HepG2 (cell line): ENCODE measurements at regions not wholly inside any gene's neighbourhood (a gene's known extent, or its start where the extent isn't known, plus 50 kb on each side); places are given as distances from the start of the nearest gene placed in this dataset.

Source experiments
- ATAC-seq: fragments of 200-7000 bp; cut with Tn5 transposase; 3 replicates; pipeline ENCODE4 v1.9.1; 2020; ENCODE audit warnings: mild to moderate bottlenecking, moderate library complexity
- BruUV-seq: library from RNA; stranded (reverse); fragments of 400-500 nt; replicated peaks from 2 replicates; lab custom pipeline; 2021; lab: Mats Ljungman, UMichigan
- CTCF ChIA-PET: fragments of 300-600 bp; formaldehyde crosslinking; extraction: SDS; loops from one replicate; lab custom pipeline; 2021; ENCODE audit warnings: low total read pairs, inconsistent platforms, low intra/inter-chr PET ratio; lab: Yijun Ruan, JAX
- POLR2A ChIA-PET: fragments of 350-600 bp; sonication (Branson Sonifier 250); formaldehyde crosslinking; loops from one replicate; lab custom pipeline; 2020; ENCODE audit warnings: antibody characterized with exemption, inconsistent platforms; lab: Yijun Ruan, JAX
- DNase-seq: peaks from one replicate; pipeline ENCODE4 v3.0.0-alpha.2; 2015; ENCODE audit warnings: low spot score
- FAIRE-seq: peaks from 3 replicates; lab custom pipeline; 2011; peaks lifted over from hg19 to GRCh38; lab: Jason Lieb, UNC
- H2AFZ ChIP-seq: one replicate; pipeline ENCODE4 v1.6.1; 2011; ENCODE audit warnings: low read length, inconsistent platforms
- H3K27ac ChIP-seq: fragments of 300-600 bp; 3 replicates; pipeline ENCODE4 v1.8.0; 2011; ENCODE audit warnings: mixed run types, mild to moderate bottlenecking, mixed read lengths, low read length, inconsistent platforms; ENCODE audit not compliant: insufficient read depth; ENCODE audit errors: extremely low read length
- H3K27me3 ChIP-seq, 2 experiments: fragments of 200-600 bp in 1 of 2; 2 replicates in 1 of 2; 3 replicates in 1 of 2; pipeline versions ENCODE4 v1.6.0 to v1.8.0; 2011; ENCODE audit warnings: low read length in 2 of 2, mild to moderate bottlenecking in 2 of 2, moderate library complexity in 2 of 2, inconsistent platforms in 1 of 2; ENCODE audit not compliant: insufficient read depth in 2 of 2, control insufficient read depth in 1 of 2
- H3K36me3 ChIP-seq, 2 experiments: fragments of 200-600 bp in 1 of 2; replicated peaks in 1 of 2; 2 replicates in 1 of 2; 3 replicates in 1 of 2; pipeline versions ENCODE4 v1.5.1 to v1.8.0; 2011; ENCODE audit warnings: low read length in 2 of 2, inconsistent platforms in 1 of 2; ENCODE audit not compliant: insufficient read depth in 2 of 2, control insufficient read depth in 1 of 2
- H3K4me1 ChIP-seq: 2 replicates; pipeline ENCODE4 v1.5.1; 2012; ENCODE audit warnings: low read length, inconsistent platforms; ENCODE audit not compliant: insufficient read depth
- H3K4me2 ChIP-seq: 2 replicates; pipeline ENCODE4 v1.6.0; 2011; ENCODE audit warnings: low read depth, low read length, inconsistent platforms
- H3K4me3 ChIP-seq, 3 experiments: fragments of 200-600 bp in 1 of 3; sonication (generic), shearing (Covaris generic) in 1 of 3; replicated peaks in 1 of 3; 2 replicates each; pipeline ENCODE4 v1.5.1; 2011 to 2016; ENCODE audit warnings: low read length in 3 of 3, inconsistent platforms in 2 of 3, low read depth in 2 of 3, mild to moderate bottlenecking in 2 of 3, control low read depth in 1 of 3, mixed read lengths in 1 of 3; ENCODE audit not compliant: insufficient read depth in 1 of 3
- H3K79me2 ChIP-seq: one replicate; pipeline ENCODE4 v1.6.1; 2011; ENCODE audit warnings: low read length, inconsistent platforms; ENCODE audit not compliant: insufficient read depth
- H3K9ac ChIP-seq: 2 replicates; pipeline ENCODE4 v1.6.0; 2011; ENCODE audit warnings: mild to moderate bottlenecking, low read depth, low read length, inconsistent platforms; ENCODE audit not compliant: insufficient read depth
- H3K9me3 ChIP-seq: 2 replicates; pipeline ENCODE4 v1.5.1; 2012; ENCODE audit warnings: mild to moderate bottlenecking, low read length
- H4K20me1 ChIP-seq: 2 replicates; pipeline ENCODE4 v1.6.0; 2011; ENCODE audit warnings: inconsistent platforms, mild to moderate bottlenecking, low read length, moderate library complexity; ENCODE audit not compliant: insufficient read depth
- ADNP ChIP-seq: sonication (generic); formaldehyde crosslinking; IDR thresholded peaks from 2 replicates; pipeline ENCODE4 v1.4.0; 2020; ENCODE audit warnings: missing genetic modification reagents
- ARID5B ChIP-seq: IDR thresholded peaks from 2 replicates; pipeline ENCODE4 v1.4.0; 2020; ENCODE audit warnings: mild to moderate bottlenecking, missing genetic modification reagents
- HOXA5 ChIP-seq: sonication (generic); formaldehyde crosslinking; IDR thresholded peaks from 2 replicates; pipeline ENCODE4 v1.4.0; 2020; ENCODE audit warnings: missing genetic modification reagents
- PAX8 ChIP-seq: sonication (generic); formaldehyde crosslinking; IDR thresholded peaks from 2 replicates; pipeline ENCODE4 v1.8.0; 2022; ENCODE audit warnings: mild to moderate bottlenecking, missing genetic modification reagents, borderline replicate concordance
- RAD21 ChIP-seq: fragments of 450-650 bp; formaldehyde crosslinking; IDR thresholded peaks from 2 replicates; pipeline ENCODE4 v1.5.0; 2020; ENCODE audit warnings: mild to moderate bottlenecking
- RCOR2 ChIP-seq: IDR thresholded peaks from 2 replicates; pipeline ENCODE4 v1.6.1; 2016; ENCODE audit warnings: missing biosample characterization, missing genetic modification reagents
- WIZ ChIP-seq: sonication (generic); formaldehyde crosslinking; IDR thresholded peaks from 2 replicates; pipeline ENCODE4 v1.5.1; 2020; ENCODE audit warnings: mild to moderate bottlenecking, missing genetic modification reagents
- ZNF460 ChIP-seq: sonication (generic); formaldehyde crosslinking; IDR thresholded peaks from 2 replicates; pipeline ENCODE4 v1.5.1; 2020; ENCODE audit warnings: missing genetic modification reagents, mild to moderate bottlenecking, borderline replicate concordance
- ZNF513 ChIP-seq: sonication (generic); formaldehyde crosslinking; conservative IDR thresholded peaks from 2 replicates; pipeline ENCODE4 v1.5.0; 2020; ENCODE audit warnings: missing genetic modification reagents
- ZNF629 ChIP-seq: sonication (generic); formaldehyde crosslinking; conservative IDR thresholded peaks from 2 replicates; pipeline ENCODE4 v1.5.0; 2020; ENCODE audit warnings: missing genetic modification reagents
- WGBS: methylation state at CpG from one replicate; pipeline ENCODE4 v1.1.6; 2017; ENCODE audit warnings: low lambda C conversion rate; 5-methylcytosine and 5-hydroxymethylcytosine counted together
- in situ Hi-C: cut with HindIII; loops from 2 replicates; pipeline ENCODE4 v1.10.0; 2017; ENCODE audit warnings: low pct_unique_long_range_greater_than_20kb; ENCODE audit not compliant: extremely low pct_ligation_motif_present
- intact Hi-C: fragments of 100-400 bp; cut with micrococcal nuclease; formaldehyde crosslinking; loops from one replicate; pipeline ENCODE4 v1.10.0; 2022; ENCODE audit not compliant: unreplicated experiment
- TF ChIP-seq, protein P1 (sequence below), 2 experiments: IDR thresholded peaks; 2 replicates each; pipeline ENCODE4 v1.6.1; 2011 to 2012; ENCODE audit warnings: low read length in 2 of 2, borderline replicate concordance in 1 of 2, low read depth in 1 of 2, mild to moderate bottlenecking in 1 of 2, moderate library complexity in 1 of 2

DNA sequence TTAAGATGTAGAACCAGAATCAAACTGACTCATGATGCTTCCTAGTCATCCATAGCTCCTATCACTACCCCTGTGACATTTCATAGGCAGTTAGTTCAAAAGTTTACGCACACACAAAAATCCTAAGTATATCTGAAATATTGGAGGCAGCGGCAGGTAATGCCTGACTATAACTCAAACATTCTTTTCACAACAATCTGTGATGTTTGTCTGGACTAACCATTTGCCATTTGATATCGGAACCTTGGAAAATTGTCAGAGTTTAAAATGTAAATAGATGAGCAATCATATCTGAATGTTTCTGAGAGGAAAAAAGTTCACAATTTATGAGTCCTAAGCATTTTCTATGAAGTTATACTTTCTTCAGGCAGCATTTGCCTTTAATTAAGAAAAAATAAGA is 1078.2 kb downstream of the EPHA7 start:
- POLR2A ChIA-PET, result no interaction called here
- no peak overlapping the region for H3K4me3 ChIP-seq
- H3K79me2 ChIP-seq, result no peaks in the 10 kb centered on the region
- no peaks in the 10 kb centered on the region for H4K20me1 ChIP-seq
- H3K9me3 ChIP-seq, result no peaks in the 10 kb centered on the region
- TF ChIP-seq HOXA5 (CRISPR knock-in tag) (no peak), ZNF513 (no peak), PAX8 (CRISPR knock-in tag) (no peak), ARID5B (no peak), ADNP (no peak), RAD21 (CRISPR knock-in tag) (no peak), ZNF629 (CRISPR knock-in tag) (no peak), ZNF460 (CRISPR knock-in tag) (no peak), RCOR2 (CRISPR knock-in tag) (no peak), WIZ (no peak)
- TF ChIP-seq, protein P1, sequence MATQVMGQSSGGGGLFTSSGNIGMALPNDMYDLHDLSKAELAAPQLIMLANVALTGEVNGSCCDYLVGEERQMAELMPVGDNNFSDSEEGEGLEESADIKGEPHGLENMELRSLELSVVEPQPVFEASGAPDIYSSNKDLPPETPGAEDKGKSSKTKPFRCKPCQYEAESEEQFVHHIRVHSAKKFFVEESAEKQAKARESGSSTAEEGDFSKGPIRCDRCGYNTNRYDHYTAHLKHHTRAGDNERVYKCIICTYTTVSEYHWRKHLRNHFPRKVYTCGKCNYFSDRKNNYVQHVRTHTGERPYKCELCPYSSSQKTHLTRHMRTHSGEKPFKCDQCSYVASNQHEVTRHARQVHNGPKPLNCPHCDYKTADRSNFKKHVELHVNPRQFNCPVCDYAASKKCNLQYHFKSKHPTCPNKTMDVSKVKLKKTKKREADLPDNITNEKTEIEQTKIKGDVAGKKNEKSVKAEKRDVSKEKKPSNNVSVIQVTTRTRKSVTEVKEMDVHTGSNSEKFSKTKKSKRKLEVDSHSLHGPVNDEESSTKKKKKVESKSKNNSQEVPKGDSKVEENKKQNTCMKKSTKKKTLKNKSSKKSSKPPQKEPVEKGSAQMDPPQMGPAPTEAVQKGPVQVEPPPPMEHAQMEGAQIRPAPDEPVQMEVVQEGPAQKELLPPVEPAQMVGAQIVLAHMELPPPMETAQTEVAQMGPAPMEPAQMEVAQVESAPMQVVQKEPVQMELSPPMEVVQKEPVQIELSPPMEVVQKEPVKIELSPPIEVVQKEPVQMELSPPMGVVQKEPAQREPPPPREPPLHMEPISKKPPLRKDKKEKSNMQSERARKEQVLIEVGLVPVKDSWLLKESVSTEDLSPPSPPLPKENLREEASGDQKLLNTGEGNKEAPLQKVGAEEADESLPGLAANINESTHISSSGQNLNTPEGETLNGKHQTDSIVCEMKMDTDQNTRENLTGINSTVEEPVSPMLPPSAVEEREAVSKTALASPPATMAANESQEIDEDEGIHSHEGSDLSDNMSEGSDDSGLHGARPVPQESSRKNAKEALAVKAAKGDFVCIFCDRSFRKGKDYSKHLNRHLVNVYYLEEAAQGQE (IDR thresholded peaks at IDR 0.05; ENCODE audit: borderline replicate concordance in 1 of 2, low read depth in 1 of 2, low read length in 2 of 2), result no peak
- no peaks in the 10 kb centered on the region for H3K36me3 ChIP-seq
- H3K4me1 ChIP-seq, result no peaks in the 10 kb centered on the region
- no peak for DNase-seq
- no peak for FAIRE-seq
- in situ Hi-C loops, result no loop called here
- intact Hi-C loops, result no loop called here
- no peak overlapping the region for H3K27ac ChIP-seq
- no peak for ATAC-seq
- no peaks in the 10 kb centered on the region for H3K27me3 ChIP-seq
- no peak overlapping the region for H2AFZ ChIP-seq
- no peak overlapping the region for H3K9ac ChIP-seq
- no TSS peak for BruUV-seq
- H3K4me2 ChIP-seq, result no peak overlapping the region
- CTCF ChIA-PET, result no interaction called here
- WGBS, result 34% methylated on average over 3 of the region's 3 CpGs
